ENCODE measurements at regions not wholly inside any gene's neighbourhood (a gene's known extent, or its start where the extent isn't known, plus 50 kb on each side); places are given as distances from the start of the nearest gene placed in this dataset.

DNA sequence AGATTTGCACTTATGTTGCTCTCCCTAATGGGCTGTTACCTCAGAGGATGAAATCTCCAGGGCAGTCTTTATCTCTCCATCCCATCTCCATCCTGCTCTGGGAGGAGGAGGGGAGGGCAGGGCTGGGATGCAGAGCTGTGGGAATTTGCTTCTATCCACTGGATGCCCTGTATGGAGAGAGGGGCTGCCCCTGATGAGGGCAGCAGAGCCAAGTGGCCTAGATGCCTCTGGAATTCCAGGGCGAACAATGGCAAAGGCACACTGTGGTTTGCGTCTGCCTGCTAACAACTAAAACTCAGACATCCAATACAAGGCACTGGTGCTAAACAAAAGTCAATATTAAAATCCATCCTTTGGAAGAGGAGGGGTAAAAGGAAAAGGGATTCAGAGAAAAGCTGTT, 165.1 kb downstream of the COG6 start:
- TF ChIP-seq USF1 (IDR thresholded peaks at IDR 0.05; ENCODE audit: borderline replicate concordance, extremely low read length, insufficient read depth, low read depth, low read length) (no peak), TARDBP (IDR thresholded peaks at IDR 0.05; ENCODE audit: borderline replicate concordance) (no peak), RAD21 (IDR thresholded peaks at IDR 0.05; ENCODE audit: insufficient read depth, low read depth, low read length) (no peak), NFYB (IDR thresholded peaks at IDR 0.05; ENCODE audit: insufficient read depth, low read depth, low read length) (no peak), CTCF (IDR thresholded peaks at IDR 0.05 in 2 of 3, conservative IDR thresholded peaks at IDR 0.05 in 1 of 3; ENCODE audit: control insufficient read depth in 2 of 3, extremely low read depth in 1 of 3, insufficient read depth in 1 of 3, low read depth in 3 of 3, low read length in 3 of 3) (no peak), POLR2AphosphoS5 (IDR thresholded peaks at IDR 0.05; ENCODE audit: low read length) (no peak), HDAC2 (IDR thresholded peaks at IDR 0.05) (no peak), POLR2A (IDR thresholded peaks at IDR 0.05; ENCODE audit: low read depth, low read length) (no peak), JUNB (IDR thresholded peaks at IDR 0.05) (no peak), DPF2 (IDR thresholded peaks at IDR 0.05) (no peak), ELK1 (IDR thresholded peaks at IDR 0.05; ENCODE audit: low read depth, low read length) (no peak), HDAC6 (IDR thresholded peaks at IDR 0.05; ENCODE audit: unreplicated experiment) (no peak)
- TF ChIP-seq, protein P1, sequence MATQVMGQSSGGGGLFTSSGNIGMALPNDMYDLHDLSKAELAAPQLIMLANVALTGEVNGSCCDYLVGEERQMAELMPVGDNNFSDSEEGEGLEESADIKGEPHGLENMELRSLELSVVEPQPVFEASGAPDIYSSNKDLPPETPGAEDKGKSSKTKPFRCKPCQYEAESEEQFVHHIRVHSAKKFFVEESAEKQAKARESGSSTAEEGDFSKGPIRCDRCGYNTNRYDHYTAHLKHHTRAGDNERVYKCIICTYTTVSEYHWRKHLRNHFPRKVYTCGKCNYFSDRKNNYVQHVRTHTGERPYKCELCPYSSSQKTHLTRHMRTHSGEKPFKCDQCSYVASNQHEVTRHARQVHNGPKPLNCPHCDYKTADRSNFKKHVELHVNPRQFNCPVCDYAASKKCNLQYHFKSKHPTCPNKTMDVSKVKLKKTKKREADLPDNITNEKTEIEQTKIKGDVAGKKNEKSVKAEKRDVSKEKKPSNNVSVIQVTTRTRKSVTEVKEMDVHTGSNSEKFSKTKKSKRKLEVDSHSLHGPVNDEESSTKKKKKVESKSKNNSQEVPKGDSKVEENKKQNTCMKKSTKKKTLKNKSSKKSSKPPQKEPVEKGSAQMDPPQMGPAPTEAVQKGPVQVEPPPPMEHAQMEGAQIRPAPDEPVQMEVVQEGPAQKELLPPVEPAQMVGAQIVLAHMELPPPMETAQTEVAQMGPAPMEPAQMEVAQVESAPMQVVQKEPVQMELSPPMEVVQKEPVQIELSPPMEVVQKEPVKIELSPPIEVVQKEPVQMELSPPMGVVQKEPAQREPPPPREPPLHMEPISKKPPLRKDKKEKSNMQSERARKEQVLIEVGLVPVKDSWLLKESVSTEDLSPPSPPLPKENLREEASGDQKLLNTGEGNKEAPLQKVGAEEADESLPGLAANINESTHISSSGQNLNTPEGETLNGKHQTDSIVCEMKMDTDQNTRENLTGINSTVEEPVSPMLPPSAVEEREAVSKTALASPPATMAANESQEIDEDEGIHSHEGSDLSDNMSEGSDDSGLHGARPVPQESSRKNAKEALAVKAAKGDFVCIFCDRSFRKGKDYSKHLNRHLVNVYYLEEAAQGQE (IDR thresholded peaks at IDR 0.05; ENCODE audit: low read depth, low read length), result no peak
- TF ChIP-seq, protein P2, sequence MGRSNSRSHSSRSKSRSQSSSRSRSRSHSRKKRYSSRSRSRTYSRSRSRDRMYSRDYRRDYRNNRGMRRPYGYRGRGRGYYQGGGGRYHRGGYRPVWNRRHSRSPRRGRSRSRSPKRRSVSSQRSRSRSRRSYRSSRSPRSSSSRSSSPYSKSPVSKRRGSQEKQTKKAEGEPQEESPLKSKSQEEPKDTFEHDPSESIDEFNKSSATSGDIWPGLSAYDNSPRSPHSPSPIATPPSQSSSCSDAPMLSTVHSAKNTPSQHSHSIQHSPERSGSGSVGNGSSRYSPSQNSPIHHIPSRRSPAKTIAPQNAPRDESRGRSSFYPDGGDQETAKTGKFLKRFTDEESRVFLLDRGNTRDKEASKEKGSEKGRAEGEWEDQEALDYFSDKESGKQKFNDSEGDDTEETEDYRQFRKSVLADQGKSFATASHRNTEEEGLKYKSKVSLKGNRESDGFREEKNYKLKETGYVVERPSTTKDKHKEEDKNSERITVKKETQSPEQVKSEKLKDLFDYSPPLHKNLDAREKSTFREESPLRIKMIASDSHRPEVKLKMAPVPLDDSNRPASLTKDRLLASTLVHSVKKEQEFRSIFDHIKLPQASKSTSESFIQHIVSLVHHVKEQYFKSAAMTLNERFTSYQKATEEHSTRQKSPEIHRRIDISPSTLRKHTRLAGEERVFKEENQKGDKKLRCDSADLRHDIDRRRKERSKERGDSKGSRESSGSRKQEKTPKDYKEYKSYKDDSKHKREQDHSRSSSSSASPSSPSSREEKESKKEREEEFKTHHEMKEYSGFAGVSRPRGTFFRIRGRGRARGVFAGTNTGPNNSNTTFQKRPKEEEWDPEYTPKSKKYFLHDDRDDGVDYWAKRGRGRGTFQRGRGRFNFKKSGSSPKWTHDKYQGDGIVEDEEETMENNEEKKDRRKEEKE (IDR thresholded peaks at IDR 0.05), result no peak
